H1 (cell line): ENCODE measurements at regions not wholly inside any gene's neighbourhood (a gene's known extent, or its start where the extent isn't known, plus 50 kb on each side); places are given as distances from the start of the nearest gene placed in this dataset.

Experiments used
- CTCF ChIA-PET: fragments of 300-600 bp; sonication (Branson Sonifier 250); formaldehyde crosslinking; loops from one replicate; lab custom pipeline; 2021; ENCODE audit not compliant: partially characterized antibody; lab: Charles Lee
- POLR2A ChIA-PET: fragments of 300-600 bp; sonication (Branson Sonifier 250); formaldehyde crosslinking; loops from one replicate; lab custom pipeline; 2021; ENCODE audit warnings: inconsistent platforms; ENCODE audit not compliant: partially characterized antibody; lab: Charles Lee
- DNase-seq, 2 experiments: peaks; one replicate each; pipeline versions ENCODE4 v3.0.0 to v3.0.0-alpha.2; 2010 to 2022; ENCODE audit warnings: low spot score in 2 of 2, low read depth in 1 of 2, mixed read lengths in 1 of 2
- FAIRE-seq: peaks from 2 replicates; lab custom pipeline; 2011; peaks lifted over from hg19 to GRCh38; lab: Jason Lieb, UNC
- H2AFZ ChIP-seq: 2 replicates; pipeline ENCODE4 v1.8.1; 2012; ENCODE audit warnings: low read length, inconsistent platforms
- H2AK5ac ChIP-seq: 2 replicates; pipeline ENCODE4 v1.6.1; 2013; ENCODE audit warnings: low read depth, low read length
- H2BK120ac ChIP-seq: replicated peaks from 2 replicates; pipeline ENCODE3; 2013; ENCODE audit warnings: low read depth, low read length, inconsistent platforms
- H2BK12ac ChIP-seq: 2 replicates; pipeline ENCODE4 v1.6.1; 2013; ENCODE audit warnings: low read depth, low read length
- H2BK15ac ChIP-seq: 2 replicates; pipeline ENCODE4 v1.6.1; 2013; ENCODE audit warnings: low read length
- H2BK20ac ChIP-seq: 2 replicates; pipeline ENCODE4 v1.6.1; 2013; ENCODE audit warnings: low read length
- H2BK5ac ChIP-seq: 2 replicates; pipeline ENCODE4 v1.6.1; 2013; ENCODE audit warnings: low read depth, low read length
- H3K14ac ChIP-seq: 2 replicates; pipeline ENCODE4 v1.6.1; 2013; ENCODE audit warnings: inconsistent platforms; ENCODE audit not compliant: insufficient read length
- H3K18ac ChIP-seq: 2 replicates; pipeline ENCODE4 v1.6.1; 2013; ENCODE audit warnings: low read length; ENCODE audit errors: extremely low read depth
- H3K23ac ChIP-seq: 2 replicates; pipeline ENCODE4 v1.6.1; 2013; ENCODE audit warnings: inconsistent platforms; ENCODE audit not compliant: insufficient read length
- H3K23me2 ChIP-seq: 2 replicates; pipeline ENCODE4 v1.6.1; 2013; ENCODE audit warnings: low read depth, low read length
- H3K27ac ChIP-seq: 2 replicates; pipeline ENCODE4 v1.6.1; 2011; ENCODE audit warnings: low read depth, low read length, inconsistent platforms
- H3K27me3 ChIP-seq, 4 experiments: replicated peaks in 1 of 4; 1 replicate in 1 of 4; 2 replicates in 3 of 4; pipeline versions ENCODE4 v1.6.1 to v1.8.1; 2011 to 2013; ENCODE audit warnings: low read length in 3 of 4, mild to moderate bottlenecking in 3 of 4, inconsistent platforms in 2 of 4, mixed read lengths in 2 of 4, moderate library complexity in 1 of 4; ENCODE audit not compliant: control insufficient read depth in 3 of 4, insufficient read depth in 3 of 4; ENCODE audit errors: extremely low read depth in 1 of 4
- H3K36me3 ChIP-seq, 4 experiments: 2 replicates each; pipeline versions ENCODE4 v1.6.1 to v1.8.1; 2011 to 2013; ENCODE audit warnings: mild to moderate bottlenecking in 4 of 4, low read length in 3 of 4, moderate library complexity in 2 of 4, control low read depth in 1 of 4, inconsistent platforms in 1 of 4; ENCODE audit not compliant: insufficient read depth in 4 of 4, control insufficient read depth in 2 of 4
- H3K4ac ChIP-seq: replicated peaks from 2 replicates; pipeline ENCODE3; 2013; ENCODE audit warnings: low read length, low read depth, mixed read lengths, inconsistent platforms; ENCODE audit not compliant: insufficient read length
- H3K4me1 ChIP-seq, 4 experiments: replicated peaks in 1 of 4; 1 replicate in 1 of 4; 2 replicates in 3 of 4; pipeline versions ENCODE4 v1.6.1 to v1.8.1; 2011 to 2013; ENCODE audit warnings: low read length in 3 of 4, inconsistent platforms in 2 of 4, mixed read lengths in 1 of 4; ENCODE audit not compliant: insufficient read depth in 4 of 4, control insufficient read depth in 3 of 4
- H3K4me2 ChIP-seq, 2 experiments: 2 replicates each; pipeline versions ENCODE4 v1.6.1 to v1.8.1; 2011 to 2013; ENCODE audit warnings: low read depth in 2 of 2, low read length in 2 of 2, control low read depth in 1 of 2, inconsistent platforms in 1 of 2, mild to moderate bottlenecking in 1 of 2; ENCODE audit not compliant: insufficient read depth in 1 of 2
- H3K4me3 ChIP-seq, 4 experiments: fragments of 200-600, 300-600 bp in 1 of 4; sonication (generic), shearing (Covaris generic), sonication (Bioruptor Twin) in 1 of 4; 2 replicates each; pipeline versions ENCODE4 v1.5.1 to v1.8.1; 2011 to 2016; ENCODE audit warnings: low read length in 4 of 4, low read depth in 3 of 4, control low read depth in 2 of 4, inconsistent platforms in 2 of 4, mild to moderate bottlenecking in 2 of 4, mixed read lengths in 1 of 4, moderate library complexity in 1 of 4; ENCODE audit not compliant: insufficient read depth in 2 of 4; ENCODE audit errors: extremely low read depth in 1 of 4
- H3K56ac ChIP-seq: replicated peaks from 2 replicates; pipeline ENCODE3; 2013; ENCODE audit warnings: low read depth, mild to moderate bottlenecking, mixed read lengths, low read length, inconsistent platforms; ENCODE audit not compliant: insufficient read length
- H3K79me1 ChIP-seq: 2 replicates; pipeline ENCODE4 v1.6.1; 2013; ENCODE audit warnings: low read depth, low read length, control low read depth
- H3K79me2 ChIP-seq, 2 experiments: 2 replicates each; pipeline versions ENCODE4 v1.6.1 to v1.8.1; 2012 to 2013; ENCODE audit warnings: low read length in 2 of 2, mild to moderate bottlenecking in 2 of 2, inconsistent platforms in 1 of 2; ENCODE audit not compliant: insufficient read depth in 2 of 2, control insufficient read depth in 1 of 2
- H3K9ac ChIP-seq, 4 experiments: replicated peaks in 1 of 4; 1 replicate in 1 of 4; 2 replicates in 3 of 4; pipeline versions ENCODE4 v1.6.1 to v1.8.1; 2011 to 2013; ENCODE audit warnings: low read depth in 3 of 4, low read length in 3 of 4, control low read depth in 2 of 4, mild to moderate bottlenecking in 2 of 4, moderate library complexity in 2 of 4, inconsistent platforms in 1 of 4; ENCODE audit errors: extremely low read depth in 1 of 4
- H3K9me3 ChIP-seq, 2 experiments: 2 replicates each; pipeline versions ENCODE4 v1.6.1 to v1.8.1; 2012 to 2013; ENCODE audit warnings: mild to moderate bottlenecking in 2 of 2, moderate library complexity in 2 of 2, control low read depth in 1 of 2, inconsistent platforms in 1 of 2, low read depth in 1 of 2, low read length in 1 of 2, mixed read lengths in 1 of 2; ENCODE audit not compliant: insufficient read depth in 2 of 2
- H4K20me1 ChIP-seq, 2 experiments: replicated peaks in 1 of 2; 2 replicates each; pipeline versions ENCODE3 to v1.8.1; 2011 to 2013; ENCODE audit warnings: inconsistent platforms in 2 of 2, low read length in 2 of 2, mild to moderate bottlenecking in 1 of 2; ENCODE audit not compliant: insufficient read depth in 2 of 2, control insufficient read depth in 1 of 2
- H4K5ac ChIP-seq: 2 replicates; pipeline ENCODE4 v1.6.1; 2013; ENCODE audit warnings: low read length, low read depth, mixed read lengths, inconsistent platforms; ENCODE audit not compliant: insufficient read length
- H4K8ac ChIP-seq: 2 replicates; pipeline ENCODE4 v1.8.0; 2013; ENCODE audit warnings: mild to moderate bottlenecking, moderate library complexity, low read length, inconsistent platforms; ENCODE audit not compliant: insufficient read depth; ENCODE audit errors: extremely low read depth
- H4K91ac ChIP-seq: replicated peaks from 2 replicates; pipeline ENCODE3; 2013; ENCODE audit warnings: low read length, mixed read lengths, inconsistent platforms; ENCODE audit not compliant: insufficient read length
- BCL11A ChIP-seq, 2 experiments: IDR thresholded peaks; one replicate each; pipeline ENCODE4 v1.6.1; 2011; ENCODE audit warnings: low read depth in 2 of 2, low read length in 2 of 2, mild to moderate bottlenecking in 2 of 2
- CHD2 ChIP-seq: IDR thresholded peaks from 2 replicates; pipeline ENCODE4 v1.6.1; 2012; ENCODE audit warnings: low read length, improper control_type of control experiment
- CTCF ChIP-seq, 3 experiments: IDR thresholded peaks; 1 replicate in 2 of 3; 2 replicates in 1 of 3; pipeline versions ENCODE4 v1.5.1 to v1.6.1; 2011; ENCODE audit warnings: low read length in 3 of 3, mild to moderate bottlenecking in 3 of 3, inconsistent platforms in 2 of 3, low read depth in 1 of 3, moderate library complexity in 1 of 3; ENCODE audit not compliant: insufficient read depth in 1 of 3; ENCODE audit errors: control extremely low read depth in 1 of 3
- EP300 ChIP-seq, 2 experiments: IDR thresholded peaks; 1 replicate in 1 of 2; 2 replicates in 1 of 2; pipeline ENCODE4 v1.6.1; 2011 to 2012; ENCODE audit warnings: low read depth in 2 of 2, low read length in 2 of 2, mild to moderate bottlenecking in 2 of 2, borderline replicate concordance in 1 of 2, inconsistent platforms in 1 of 2, moderate library complexity in 1 of 2
- KDM5A ChIP-seq: fragments of 200-600 bp; IDR thresholded peaks from 2 replicates; pipeline ENCODE4 v1.7.1; 2012; ENCODE audit warnings: mild to moderate bottlenecking, low read length, inconsistent platforms, mixed read lengths
- POLR2AphosphoS5 ChIP-seq: IDR thresholded peaks from 2 replicates; pipeline ENCODE4 v1.6.1; 2011; ENCODE audit warnings: low read depth, low read length
- SAP30 ChIP-seq: fragments of 300-600 bp; sonication (generic); IDR thresholded peaks from 2 replicates; pipeline ENCODE4 v1.7.1; 2012; ENCODE audit warnings: low read length, moderate library complexity, mild to moderate bottlenecking, inconsistent platforms; ENCODE audit not compliant: insufficient read depth, insufficient replicate concordance
- SIRT6 ChIP-seq: IDR thresholded peaks from one replicate; pipeline ENCODE4 v1.7.1; 2012; ENCODE audit warnings: low read length, inconsistent platforms
- SIX5 ChIP-seq: IDR thresholded peaks from 2 replicates; pipeline ENCODE4 v1.6.1; 2011; ENCODE audit warnings: mild to moderate bottlenecking, low read depth, low read length
- SP2 ChIP-seq: IDR thresholded peaks from 2 replicates; pipeline ENCODE4 v1.6.1; 2012; ENCODE audit warnings: mild to moderate bottlenecking, low read length, inconsistent platforms
- SRF ChIP-seq: IDR thresholded peaks from 2 replicates; pipeline ENCODE4 v1.6.1; 2011; ENCODE audit warnings: mild to moderate bottlenecking, low read depth, low read length, moderate library complexity
- TAF1 ChIP-seq: IDR thresholded peaks from 2 replicates; pipeline ENCODE4 v1.6.1; 2011; ENCODE audit warnings: mild to moderate bottlenecking, low read depth, low read length
- WGBS, 2 experiments: shearing (Covaris generic) in 1 of 2; methylation state at CpG; one replicate each; pipeline versions ENCODE4 v1.1.6 to v1.1.7; 2013 to 2015; ENCODE audit warnings: low lambda C conversion rate in 2 of 2, mixed read lengths in 2 of 2, inconsistent platforms in 1 of 2, low coverage in 1 of 2, missing lambda C conversion rate in 1 of 2; ENCODE audit not compliant: insufficient replicate concordance in 2 of 2, insufficient coverage in 1 of 2, insufficient read length in 1 of 2; ENCODE audit errors: extremely low coverage in 1 of 2, missing lambda C conversion rate in 1 of 2; 5-methylcytosine and 5-hydroxymethylcytosine counted together

- H3K27ac ChIP-seq, result no peak overlapping the region
- H3K4me2 ChIP-seq, result no peak overlapping the region
- H3K4ac ChIP-seq, result no peak overlapping the region
- H3K79me1 ChIP-seq, result no peaks in the 10 kb centered on the region
- H3K23ac ChIP-seq, result no peak overlapping the region
- no peak overlapping the region for H3K14ac ChIP-seq
- no peak overlapping the region for H3K4me3 ChIP-seq
- no peaks in the 10 kb centered on the region for H3K9me3 ChIP-seq
- H3K23me2 ChIP-seq, result no peaks in the 10 kb centered on the region
- H4K91ac ChIP-seq, result no peak overlapping the region
- H2BK15ac ChIP-seq, result no peak overlapping the region
- H3K9ac ChIP-seq, result no peak overlapping the region
- no peaks in the 10 kb centered on the region for H3K27me3 ChIP-seq
- no peak for DNase-seq
- H4K8ac ChIP-seq, result no peak overlapping the region
- no peak overlapping the region for H3K56ac ChIP-seq
- H4K20me1 ChIP-seq, result peaks cover 0 to 1% of the 10 kb centered on the region in 2 experiments
- no peaks in the 10 kb centered on the region for H3K4me1 ChIP-seq
- FAIRE-seq, result no peak
- 80% methylated on average over 3 of the region's 3 CpGs; no CpG with 5 or more reads in 1 of the 2 experiments for WGBS, 2 experiments
- H3K36me3 ChIP-seq, result no peaks in the 10 kb centered on the region
- H3K18ac ChIP-seq, result no peak overlapping the region
- CTCF ChIA-PET, result interaction anchor here (0.6 to 1.5 kb wide), 6 partner anchors 11 to 363 kb away, joined by 3 to 9 read pairs (median 4); no protein-coding TSS in a partner anchor
- no peak overlapping the region for H2BK5ac ChIP-seq
- POLR2A ChIA-PET, result interaction anchor here (0.6 kb wide), 1 partner anchor 144 kb away, joined by 4 read pairs; no protein-coding TSS in a partner anchor
- H2AFZ ChIP-seq, result no peak overlapping the region
- H2BK120ac ChIP-seq, result no peak overlapping the region
- H2BK20ac ChIP-seq, result no peak overlapping the region
- no peak overlapping the region for H2BK12ac ChIP-seq
- no peak overlapping the region for H4K5ac ChIP-seq
- no peaks in the 10 kb centered on the region for H3K79me2 ChIP-seq
- H2AK5ac ChIP-seq, result no peak overlapping the region
- TF ChIP-seq CHD2 (no peak), SAP30 (no peak), EP300 (IDR thresholded peaks at IDR 0.05; ENCODE audit: borderline replicate concordance in 1 of 2, low read depth in 2 of 2, low read length in 2 of 2) (no peak), KDM5A (no peak), SP2 (no peak), CTCF (IDR thresholded peaks at IDR 0.05; ENCODE audit: control extremely low read depth in 1 of 3, insufficient read depth in 1 of 3, low read depth in 1 of 3, low read length in 3 of 3) (no peak), BCL11A (IDR thresholded peaks at IDR 0.05; ENCODE audit: low read depth in 2 of 2, low read length in 2 of 2) (no peak), SIX5 (no peak), SIRT6 (no peak), SRF (no peak), TAF1 (no peak), POLR2AphosphoS5 (no peak)
Observed at GRCh38 chr5:145668714-145669113, 166.4 kb downstream of the PRELID2 start.
